Stomach (tissue), 4 donors: ENCODE measurements at regions not wholly inside any gene's neighbourhood (a gene's known extent, or its start where the extent isn't known, plus 50 kb on each side); places are given as distances from the start of the nearest gene placed in this dataset.

Experiments used
- POLR2AphosphoS5 ChIP-seq, 3 donors: sonication (generic); formaldehyde crosslinking; IDR thresholded peaks; one replicate each; pipeline ENCODE4 v1.6.1; 2016; ENCODE audit warnings: antibody characterized with exemption in 3 of 3
- TF ChIP-seq, protein P1 (sequence below), 7 experiments: fragments of 450-650 bp in 4 of 7; fragments of 200-600 bp in 3 of 7; sonication (generic) in 3 of 7; IDR thresholded peaks; one replicate each; pipeline ENCODE4 v1.5.1; 2016 to 2019; ENCODE audit warnings: antibody characterized with exemption in 7 of 7, control low read depth in 2 of 7, mild to moderate bottlenecking in 1 of 7

DNA sequence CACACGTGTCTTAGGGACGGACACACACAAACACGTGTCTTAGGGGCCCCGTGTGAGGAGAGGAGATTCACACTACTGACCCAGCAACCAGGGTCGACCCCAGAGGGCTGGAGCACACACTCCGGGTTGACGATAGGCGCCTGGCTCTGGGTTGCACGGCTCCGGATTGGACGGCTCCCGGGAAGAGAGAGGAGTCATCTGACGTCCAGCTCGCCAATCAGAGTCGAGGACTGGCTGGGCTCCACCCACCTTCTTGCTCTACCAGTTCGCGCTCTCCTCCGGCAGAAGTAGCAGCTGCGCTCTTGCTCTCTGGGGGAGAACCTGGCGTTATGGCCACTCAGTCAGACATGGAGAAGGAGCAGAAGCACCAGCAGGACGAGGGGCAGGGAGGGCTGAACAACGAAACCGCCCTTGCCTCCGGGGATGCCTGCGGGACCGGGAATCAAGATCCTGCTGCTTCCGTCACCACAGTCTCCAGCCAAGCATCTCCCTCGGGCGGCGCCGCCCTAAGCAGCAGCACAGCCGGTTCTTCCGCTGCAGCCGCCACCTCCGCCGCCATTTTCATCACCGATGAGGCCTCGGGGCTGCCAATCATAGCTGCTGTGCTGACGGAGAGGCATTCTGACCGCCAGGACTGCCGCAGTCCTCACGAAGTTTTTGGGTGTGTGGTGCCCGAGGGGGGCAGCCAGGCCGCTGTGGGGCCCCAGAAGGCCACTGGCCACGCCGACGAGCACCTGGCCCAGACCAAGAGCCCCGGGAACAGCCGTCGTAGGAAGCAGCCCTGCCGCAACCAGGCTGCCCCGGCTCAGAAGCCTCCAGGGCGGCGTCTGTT lies 74.3 kb downstream of the NUDT10 start:
- TF ChIP-seq, protein P1, sequence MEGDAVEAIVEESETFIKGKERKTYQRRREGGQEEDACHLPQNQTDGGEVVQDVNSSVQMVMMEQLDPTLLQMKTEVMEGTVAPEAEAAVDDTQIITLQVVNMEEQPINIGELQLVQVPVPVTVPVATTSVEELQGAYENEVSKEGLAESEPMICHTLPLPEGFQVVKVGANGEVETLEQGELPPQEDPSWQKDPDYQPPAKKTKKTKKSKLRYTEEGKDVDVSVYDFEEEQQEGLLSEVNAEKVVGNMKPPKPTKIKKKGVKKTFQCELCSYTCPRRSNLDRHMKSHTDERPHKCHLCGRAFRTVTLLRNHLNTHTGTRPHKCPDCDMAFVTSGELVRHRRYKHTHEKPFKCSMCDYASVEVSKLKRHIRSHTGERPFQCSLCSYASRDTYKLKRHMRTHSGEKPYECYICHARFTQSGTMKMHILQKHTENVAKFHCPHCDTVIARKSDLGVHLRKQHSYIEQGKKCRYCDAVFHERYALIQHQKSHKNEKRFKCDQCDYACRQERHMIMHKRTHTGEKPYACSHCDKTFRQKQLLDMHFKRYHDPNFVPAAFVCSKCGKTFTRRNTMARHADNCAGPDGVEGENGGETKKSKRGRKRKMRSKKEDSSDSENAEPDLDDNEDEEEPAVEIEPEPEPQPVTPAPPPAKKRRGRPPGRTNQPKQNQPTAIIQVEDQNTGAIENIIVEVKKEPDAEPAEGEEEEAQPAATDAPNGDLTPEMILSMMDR (IDR thresholded peaks at IDR 0.05): no peak
- no peak for TF ChIP-seq POLR2AphosphoS5 (IDR thresholded peaks at IDR 0.05)
